Mammary epithelial cell (primary cell): ENCODE measurements at regions not wholly inside any gene's neighbourhood (a gene's known extent, or its start where the extent isn't known, plus 50 kb on each side); places are given as distances from the start of the nearest gene placed in this dataset.

Source experiments
- EZH2 ChIP-seq: IDR thresholded peaks from 2 replicates; pipeline ENCODE4 v1.6.1; 2012; ENCODE audit warnings: low read length, inconsistent platforms, borderline replicate concordance
- TF ChIP-seq, protein P1 (sequence below), 2 donors: IDR thresholded peaks in 1 of 2; conservative IDR thresholded peaks in 1 of 2; 2 replicates each; pipeline ENCODE4 v1.5.1; 2011 to 2012; ENCODE audit warnings: inconsistent platforms in 2 of 2, low read length in 2 of 2, mild to moderate bottlenecking in 2 of 2, control low read depth in 1 of 2, low read depth in 1 of 2; ENCODE audit not compliant: insufficient read depth in 1 of 2; ENCODE audit errors: extremely low read depth in 1 of 2

- TF ChIP-seq, protein P1, sequence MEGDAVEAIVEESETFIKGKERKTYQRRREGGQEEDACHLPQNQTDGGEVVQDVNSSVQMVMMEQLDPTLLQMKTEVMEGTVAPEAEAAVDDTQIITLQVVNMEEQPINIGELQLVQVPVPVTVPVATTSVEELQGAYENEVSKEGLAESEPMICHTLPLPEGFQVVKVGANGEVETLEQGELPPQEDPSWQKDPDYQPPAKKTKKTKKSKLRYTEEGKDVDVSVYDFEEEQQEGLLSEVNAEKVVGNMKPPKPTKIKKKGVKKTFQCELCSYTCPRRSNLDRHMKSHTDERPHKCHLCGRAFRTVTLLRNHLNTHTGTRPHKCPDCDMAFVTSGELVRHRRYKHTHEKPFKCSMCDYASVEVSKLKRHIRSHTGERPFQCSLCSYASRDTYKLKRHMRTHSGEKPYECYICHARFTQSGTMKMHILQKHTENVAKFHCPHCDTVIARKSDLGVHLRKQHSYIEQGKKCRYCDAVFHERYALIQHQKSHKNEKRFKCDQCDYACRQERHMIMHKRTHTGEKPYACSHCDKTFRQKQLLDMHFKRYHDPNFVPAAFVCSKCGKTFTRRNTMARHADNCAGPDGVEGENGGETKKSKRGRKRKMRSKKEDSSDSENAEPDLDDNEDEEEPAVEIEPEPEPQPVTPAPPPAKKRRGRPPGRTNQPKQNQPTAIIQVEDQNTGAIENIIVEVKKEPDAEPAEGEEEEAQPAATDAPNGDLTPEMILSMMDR (conservative IDR thresholded peaks at IDR 0.05 in 1 of 2, IDR thresholded peaks at IDR 0.05 in 1 of 2; ENCODE audit: extremely low read depth in 1 of 2, insufficient read depth in 1 of 2, low read depth in 1 of 2, low read length in 2 of 2): no peak
- no peak for TF ChIP-seq EZH2
Observed at GRCh38 chr9:113795811-113796392, 80.2 kb upstream of the ZNF618 start.
